ENCODE measurements at regions not wholly inside any gene's neighbourhood (a gene's known extent, or its start where the extent isn't known, plus 50 kb on each side); places are given as distances from the start of the nearest gene placed in this dataset.

DNA sequence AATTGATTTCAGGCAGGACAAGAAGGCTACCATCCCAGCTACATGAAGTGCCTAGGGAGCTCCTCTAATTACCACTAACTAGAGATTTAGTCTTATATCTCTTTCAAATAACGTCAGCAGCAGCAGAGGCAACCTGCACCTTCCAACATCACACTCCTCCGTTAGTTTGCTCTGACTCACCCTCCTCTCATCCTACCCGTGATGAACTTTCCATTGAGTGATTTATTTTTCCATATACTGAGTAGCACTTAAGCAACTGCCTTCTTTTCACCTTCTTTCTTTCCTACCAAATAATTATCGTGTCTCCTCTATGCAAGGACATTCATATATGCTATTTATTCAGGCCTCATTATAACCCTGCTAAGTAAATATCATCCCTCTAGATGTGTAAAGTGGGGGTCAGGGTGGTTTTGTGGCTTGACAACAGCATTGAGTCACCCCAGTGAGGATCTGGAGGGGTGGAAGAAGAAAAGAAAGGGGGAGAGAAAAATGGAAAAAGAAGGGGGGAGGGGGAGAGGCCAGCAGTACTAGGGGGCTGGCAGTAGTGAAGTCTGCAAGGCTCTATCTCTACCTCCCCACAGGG is 64.6 kb upstream of the CAST start:
- Mint-ChIP-seq H3K36me3 (no peaks in the 10 kb centered on the region), H3K27me3 (ENCODE audit: low read depth) (peaks cover 15% of the 10 kb centered on the region), H3K9me3 (no peaks in the 10 kb centered on the region), H3K27ac (no peak overlapping the region), H3K4me1 (peaks cover 2% of the 10 kb centered on the region), H3K4me3 (no peak overlapping the region)
- TF ChIP-seq, protein P1, sequence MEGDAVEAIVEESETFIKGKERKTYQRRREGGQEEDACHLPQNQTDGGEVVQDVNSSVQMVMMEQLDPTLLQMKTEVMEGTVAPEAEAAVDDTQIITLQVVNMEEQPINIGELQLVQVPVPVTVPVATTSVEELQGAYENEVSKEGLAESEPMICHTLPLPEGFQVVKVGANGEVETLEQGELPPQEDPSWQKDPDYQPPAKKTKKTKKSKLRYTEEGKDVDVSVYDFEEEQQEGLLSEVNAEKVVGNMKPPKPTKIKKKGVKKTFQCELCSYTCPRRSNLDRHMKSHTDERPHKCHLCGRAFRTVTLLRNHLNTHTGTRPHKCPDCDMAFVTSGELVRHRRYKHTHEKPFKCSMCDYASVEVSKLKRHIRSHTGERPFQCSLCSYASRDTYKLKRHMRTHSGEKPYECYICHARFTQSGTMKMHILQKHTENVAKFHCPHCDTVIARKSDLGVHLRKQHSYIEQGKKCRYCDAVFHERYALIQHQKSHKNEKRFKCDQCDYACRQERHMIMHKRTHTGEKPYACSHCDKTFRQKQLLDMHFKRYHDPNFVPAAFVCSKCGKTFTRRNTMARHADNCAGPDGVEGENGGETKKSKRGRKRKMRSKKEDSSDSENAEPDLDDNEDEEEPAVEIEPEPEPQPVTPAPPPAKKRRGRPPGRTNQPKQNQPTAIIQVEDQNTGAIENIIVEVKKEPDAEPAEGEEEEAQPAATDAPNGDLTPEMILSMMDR (IDR thresholded peaks at IDR 0.05; ENCODE audit: unreplicated experiment): no peak
- no peak for DNase-seq (ENCODE audit: low spot score in 2 of 2, unreplicated experiment in 2 of 2)

DNA sequence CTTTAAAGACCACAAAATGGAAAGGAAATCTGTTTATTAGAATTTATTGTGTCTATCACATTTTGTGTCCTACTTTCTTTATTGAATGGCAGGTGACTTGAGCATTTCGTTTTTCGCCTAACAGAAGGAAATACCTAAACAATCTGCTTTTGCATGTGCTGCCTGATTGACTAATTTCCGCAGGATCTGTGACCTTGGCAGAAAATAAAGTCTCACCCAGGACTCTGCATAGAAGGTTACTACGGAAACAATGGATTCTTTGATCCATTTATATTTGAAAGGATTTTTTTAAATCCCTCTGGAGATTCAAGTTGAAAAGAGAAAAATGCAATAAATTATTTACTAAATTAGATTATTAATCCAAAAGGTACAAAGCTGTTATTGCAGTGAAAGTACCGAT is 61.0 kb upstream of the CAST start:
- Mint-ChIP-seq H3K36me3 (no peaks in the 10 kb centered on the region), H3K27ac (no peak overlapping the region), H3K9me3 (no peaks in the 10 kb centered on the region), H3K27me3 (ENCODE audit: low read depth) (peaks cover 15% of the 10 kb centered on the region), H3K4me1 (peaks cover 4% of the 10 kb centered on the region), H3K4me3 (no peak overlapping the region)
- TF ChIP-seq, protein P1 (IDR thresholded peaks at IDR 0.05; ENCODE audit: unreplicated experiment): no peak
- DNase-seq (ENCODE audit: low spot score in 2 of 2, unreplicated experiment in 2 of 2): no peak

DNA sequence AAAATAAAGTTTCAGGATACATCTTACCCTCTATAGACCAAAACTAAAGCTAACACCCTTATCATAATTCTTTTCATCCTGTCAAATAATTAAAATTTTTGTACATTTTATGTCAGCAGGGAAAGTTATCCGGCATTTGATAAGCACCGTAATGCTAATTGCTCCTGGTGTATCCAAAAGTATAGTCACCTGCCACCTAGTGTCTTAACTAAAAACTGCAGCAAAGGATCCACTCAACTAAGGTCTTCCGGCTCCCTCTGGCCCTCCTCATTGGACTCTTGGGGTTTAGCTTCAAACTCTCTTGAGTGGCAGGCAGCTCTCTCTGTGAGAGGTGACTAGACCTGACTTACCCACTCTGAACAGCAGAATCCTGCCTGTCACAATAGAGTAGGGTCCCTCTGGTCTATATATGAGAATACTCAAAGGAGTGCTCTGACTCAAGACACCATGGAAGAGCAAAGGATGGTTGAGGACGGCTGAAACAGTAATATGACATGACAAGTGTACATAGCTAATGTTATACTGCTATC is 60.4 kb upstream of the CAST start:
- Mint-ChIP-seq H3K4me1 (peaks cover 4% of the 10 kb centered on the region), H3K27me3 (ENCODE audit: low read depth) (peaks cover 15% of the 10 kb centered on the region), H3K4me3 (no peak overlapping the region), H3K36me3 (no peaks in the 10 kb centered on the region), H3K27ac (no peak overlapping the region), H3K9me3 (no peaks in the 10 kb centered on the region)
- TF ChIP-seq, protein P1 (IDR thresholded peaks at IDR 0.05; ENCODE audit: unreplicated experiment): peak; percentile 82
- DNase-seq (ENCODE audit: low spot score in 2 of 2, unreplicated experiment in 2 of 2): no peak

DNA sequence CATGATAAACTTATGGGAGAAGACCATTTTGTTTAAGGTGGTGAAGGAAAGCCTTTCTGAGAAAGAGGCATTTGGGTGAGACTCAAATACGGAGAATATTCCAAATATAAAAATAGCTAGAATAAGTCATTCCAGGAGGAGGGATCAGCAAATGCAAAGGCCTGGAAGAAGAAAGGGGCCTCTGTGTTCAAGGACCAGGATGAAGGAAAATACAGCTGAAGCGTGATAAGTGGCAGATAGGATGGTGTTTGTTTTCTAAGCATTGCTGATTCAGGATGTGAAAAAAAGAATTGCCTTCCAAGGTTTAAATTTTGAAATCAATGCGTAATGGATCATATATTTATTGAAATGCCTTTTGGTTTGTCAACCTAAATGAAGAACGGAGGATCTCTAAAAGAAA is 59.4 kb upstream of the CAST start:
- TF ChIP-seq, protein P1 (IDR thresholded peaks at IDR 0.05; ENCODE audit: unreplicated experiment): no peak
- Mint-ChIP-seq H3K27me3 (ENCODE audit: low read depth) (peaks cover 15% of the 10 kb centered on the region), H3K4me1 (peaks cover 4% of the 10 kb centered on the region), H3K36me3 (no peaks in the 10 kb centered on the region), H3K4me3 (no peak overlapping the region), H3K9me3 (no peaks in the 10 kb centered on the region), H3K27ac (no peak overlapping the region)
- no peak for DNase-seq (ENCODE audit: low spot score in 2 of 2, unreplicated experiment in 2 of 2)

DNA sequence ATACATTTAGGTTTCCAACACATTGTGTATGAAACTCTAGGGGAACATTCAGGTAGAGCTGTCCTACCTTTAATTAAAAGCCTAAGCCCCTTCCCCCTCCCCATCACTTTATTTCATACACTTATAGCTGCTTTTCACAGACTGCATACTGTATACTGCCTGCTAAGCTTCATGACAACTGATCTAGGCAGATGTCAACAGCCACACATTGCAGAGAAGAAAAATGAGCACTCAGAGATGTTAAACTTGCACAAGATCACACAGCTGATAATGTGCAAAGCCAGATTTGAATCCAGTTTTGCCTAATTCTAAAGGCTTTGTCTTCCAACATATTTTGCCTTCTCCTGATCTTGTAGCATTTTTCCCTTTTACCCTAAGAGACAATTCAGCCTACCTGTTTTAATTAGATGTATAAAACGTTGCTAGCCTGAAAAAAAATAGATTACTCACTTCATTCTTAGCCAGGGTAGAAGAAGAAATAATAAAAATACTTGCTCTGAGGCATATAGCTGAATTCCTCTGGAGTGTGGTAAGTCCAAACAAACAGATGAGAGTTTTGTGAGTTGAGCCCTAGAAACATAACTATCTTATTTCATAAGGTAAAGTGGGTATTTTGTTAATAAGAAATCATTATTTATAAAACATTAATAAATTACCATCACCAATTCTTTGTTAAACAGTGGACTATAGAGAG is 56.9 kb upstream of the CAST start:
- Mint-ChIP-seq H3K4me3 (no peak overlapping the region), H3K27me3 (ENCODE audit: low read depth) (peaks cover 9% of the 10 kb centered on the region), H3K27ac (no peak overlapping the region), H3K9me3 (peaks cover 8% of the 10 kb centered on the region), H3K4me1 (peaks cover 4% of the 10 kb centered on the region), H3K36me3 (no peaks in the 10 kb centered on the region)
- TF ChIP-seq, protein P1 (IDR thresholded peaks at IDR 0.05; ENCODE audit: unreplicated experiment): no peak
- DNase-seq (ENCODE audit: low spot score in 2 of 2, unreplicated experiment in 2 of 2): no peak
